ENCODE measurements at regions not wholly inside any gene's neighbourhood (a gene's known extent, or its start where the extent isn't known, plus 50 kb on each side); places are given as distances from the start of the nearest gene placed in this dataset.

DNA sequence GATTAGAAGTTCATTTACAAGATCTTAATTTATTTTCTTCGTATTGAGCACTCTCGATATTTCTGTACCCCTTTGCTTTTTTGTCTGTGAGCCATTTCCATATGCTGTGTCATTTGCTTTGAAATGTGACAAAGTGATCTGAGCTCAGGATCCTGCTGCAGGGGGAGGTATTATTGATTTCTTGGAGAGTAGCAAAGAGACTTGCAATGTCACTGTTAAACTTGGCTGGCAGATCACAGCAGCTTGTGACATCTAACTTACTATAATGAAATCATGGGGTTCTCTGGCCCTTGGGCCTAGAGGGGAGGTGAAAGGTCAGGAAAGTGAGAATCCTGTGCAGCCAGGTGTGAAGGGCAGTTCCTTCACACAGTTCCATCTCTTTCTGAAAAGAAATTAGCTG is 923.4 kb downstream of the REEP3 start:
- Histone ChIP-seq H3K4me3 (ENCODE audit: low read depth, low read length) (no peak overlapping the region), H3K36me3 (ENCODE audit: control insufficient read depth, insufficient read depth, low read length) (no peaks in the 10 kb centered on the region), H3K27me3 (ENCODE audit: control insufficient read depth, insufficient read depth, low read length) (no peaks in the 10 kb centered on the region)
- no peak for DNase-seq (ENCODE audit: low read depth)
- TF ChIP-seq, protein P1, sequence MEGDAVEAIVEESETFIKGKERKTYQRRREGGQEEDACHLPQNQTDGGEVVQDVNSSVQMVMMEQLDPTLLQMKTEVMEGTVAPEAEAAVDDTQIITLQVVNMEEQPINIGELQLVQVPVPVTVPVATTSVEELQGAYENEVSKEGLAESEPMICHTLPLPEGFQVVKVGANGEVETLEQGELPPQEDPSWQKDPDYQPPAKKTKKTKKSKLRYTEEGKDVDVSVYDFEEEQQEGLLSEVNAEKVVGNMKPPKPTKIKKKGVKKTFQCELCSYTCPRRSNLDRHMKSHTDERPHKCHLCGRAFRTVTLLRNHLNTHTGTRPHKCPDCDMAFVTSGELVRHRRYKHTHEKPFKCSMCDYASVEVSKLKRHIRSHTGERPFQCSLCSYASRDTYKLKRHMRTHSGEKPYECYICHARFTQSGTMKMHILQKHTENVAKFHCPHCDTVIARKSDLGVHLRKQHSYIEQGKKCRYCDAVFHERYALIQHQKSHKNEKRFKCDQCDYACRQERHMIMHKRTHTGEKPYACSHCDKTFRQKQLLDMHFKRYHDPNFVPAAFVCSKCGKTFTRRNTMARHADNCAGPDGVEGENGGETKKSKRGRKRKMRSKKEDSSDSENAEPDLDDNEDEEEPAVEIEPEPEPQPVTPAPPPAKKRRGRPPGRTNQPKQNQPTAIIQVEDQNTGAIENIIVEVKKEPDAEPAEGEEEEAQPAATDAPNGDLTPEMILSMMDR (IDR thresholded peaks at IDR 0.05; ENCODE audit: insufficient read depth, low read length, poor library complexity, severe bottlenecking), result no peak

DNA sequence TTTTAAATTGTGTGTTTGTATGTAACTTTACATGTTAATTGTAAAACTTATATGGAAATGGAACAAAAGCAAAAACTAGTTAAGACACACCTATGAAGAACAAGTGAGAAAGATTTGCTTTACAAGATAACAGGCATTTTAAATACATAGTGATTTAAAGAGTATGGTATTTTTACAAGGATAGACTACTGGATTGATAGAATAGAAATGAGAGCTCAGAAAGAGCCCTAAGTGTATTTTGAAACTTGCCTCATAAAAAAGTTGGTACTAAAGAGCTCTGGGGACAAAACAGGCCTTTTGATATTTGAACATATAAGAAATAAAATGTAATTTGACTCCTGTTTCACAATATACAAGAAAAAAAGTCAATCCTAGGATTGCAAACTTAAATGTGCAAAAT is 928.4 kb downstream of the REEP3 start:
- Histone ChIP-seq H3K36me3 (ENCODE audit: control insufficient read depth, insufficient read depth, low read length) (no peaks in the 10 kb centered on the region), H3K4me3 (ENCODE audit: low read depth, low read length) (no peak overlapping the region), H3K27me3 (ENCODE audit: control insufficient read depth, insufficient read depth, low read length) (no peaks in the 10 kb centered on the region)
- TF ChIP-seq, protein P1 (IDR thresholded peaks at IDR 0.05; ENCODE audit: insufficient read depth, low read length, poor library complexity, severe bottlenecking), result no peak
- no peak for DNase-seq (ENCODE audit: low read depth)

DNA sequence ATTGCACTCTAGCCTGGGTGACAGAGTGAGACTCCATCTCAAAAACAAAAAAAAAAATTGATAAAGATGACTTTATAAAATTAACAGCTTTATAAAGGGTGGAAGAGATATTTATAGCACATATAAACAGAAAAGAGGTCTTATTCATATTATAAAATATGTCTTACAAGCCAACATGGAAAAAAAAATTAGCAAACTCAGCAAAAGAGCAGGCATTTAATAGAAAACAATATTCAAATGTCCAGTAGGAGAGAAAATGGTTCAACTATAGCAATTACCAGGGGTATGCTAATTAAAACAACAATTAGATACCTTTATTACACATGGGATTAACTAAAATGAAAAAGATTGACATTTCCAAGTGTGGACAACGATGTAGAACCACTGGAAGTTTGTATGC is 929.1 kb downstream of the REEP3 start:
- TF ChIP-seq, protein P1 (IDR thresholded peaks at IDR 0.05; ENCODE audit: insufficient read depth, low read length, poor library complexity, severe bottlenecking), result no peak
- no peak for DNase-seq (ENCODE audit: low read depth)
- H3K36me3 ChIP-seq (ENCODE audit: control insufficient read depth, insufficient read depth, low read length), result no peaks in the 10 kb centered on the region
- no peaks in the 10 kb centered on the region for H3K27me3 ChIP-seq (ENCODE audit: control insufficient read depth, insufficient read depth, low read length)
- no peak overlapping the region for H3K4me3 ChIP-seq (ENCODE audit: low read depth, low read length)

DNA sequence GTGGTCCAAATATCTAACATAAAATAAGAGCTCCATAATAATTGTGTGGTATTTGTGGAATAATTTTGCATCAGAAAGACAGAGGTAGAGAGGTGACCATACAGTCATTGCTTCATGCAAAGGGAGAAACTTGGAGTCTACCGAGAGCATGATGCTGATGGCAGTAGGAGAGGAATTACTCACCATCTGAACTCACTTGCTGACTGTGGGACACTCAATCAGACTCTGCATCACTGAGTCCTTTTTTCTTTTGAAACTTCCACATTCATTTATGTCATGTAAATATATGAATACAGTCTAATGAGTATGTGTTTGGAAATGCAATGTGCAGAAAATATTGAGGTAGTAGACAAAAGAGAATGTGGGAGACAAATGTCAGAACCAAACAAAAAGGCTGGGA is 933.8 kb downstream of the REEP3 start:
- Histone ChIP-seq H3K36me3 (ENCODE audit: control insufficient read depth, insufficient read depth, low read length) (no peaks in the 10 kb centered on the region), H3K27me3 (ENCODE audit: control insufficient read depth, insufficient read depth, low read length) (no peaks in the 10 kb centered on the region), H3K4me3 (ENCODE audit: low read depth, low read length) (no peak overlapping the region)
- TF ChIP-seq, protein P1 (IDR thresholded peaks at IDR 0.05; ENCODE audit: insufficient read depth, low read length, poor library complexity, severe bottlenecking), result no peak
- DNase-seq (ENCODE audit: low read depth), result no peak

DNA sequence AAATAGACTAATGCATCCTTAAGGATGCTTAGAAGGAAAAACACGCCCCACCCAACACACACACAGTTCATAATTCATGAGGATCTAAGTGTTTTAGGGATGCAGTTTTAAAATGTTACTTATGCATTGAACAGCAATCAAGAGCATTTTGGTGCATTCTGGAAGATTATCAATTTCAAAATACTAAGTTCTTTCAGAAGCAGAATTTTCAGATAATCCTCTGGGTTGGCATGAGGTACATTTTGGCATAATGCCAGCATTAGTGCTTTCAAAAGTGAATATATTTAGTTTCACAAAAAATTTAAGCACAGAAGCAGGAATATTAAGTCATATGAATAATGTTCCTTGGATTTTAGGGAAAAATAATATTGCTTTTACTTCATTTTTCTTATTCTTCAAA is 937.1 kb downstream of the REEP3 start:
- H3K36me3 ChIP-seq (ENCODE audit: control insufficient read depth, insufficient read depth, low read length), result no peaks in the 10 kb centered on the region
- no peaks in the 10 kb centered on the region for H3K27me3 ChIP-seq (ENCODE audit: control insufficient read depth, insufficient read depth, low read length)
- TF ChIP-seq, protein P1 (IDR thresholded peaks at IDR 0.05; ENCODE audit: insufficient read depth, low read length, poor library complexity, severe bottlenecking), result no peak
- no peak for DNase-seq (ENCODE audit: low read depth)
- no peak overlapping the region for H3K4me3 ChIP-seq (ENCODE audit: low read depth, low read length)

DNA sequence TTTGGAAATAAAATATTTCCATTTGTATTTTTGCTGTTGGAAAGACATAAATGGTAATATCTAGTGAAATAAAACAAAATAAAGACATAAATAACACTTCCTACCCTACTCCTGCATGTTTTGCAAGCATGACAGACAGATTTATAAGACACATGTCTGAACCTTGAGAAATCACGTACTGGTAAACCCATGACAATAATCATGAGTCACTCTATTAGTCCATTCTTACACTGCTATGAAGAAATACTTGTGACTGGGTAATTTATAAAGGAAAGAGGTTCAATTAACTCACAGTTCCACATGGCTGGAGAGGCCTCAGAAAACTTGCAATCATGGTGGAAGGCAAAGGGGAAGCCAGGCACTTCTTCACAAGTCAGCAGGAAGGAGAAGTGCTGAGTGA is 942.2 kb downstream of the REEP3 start:
- DNase-seq (ENCODE audit: low read depth), result no peak
- Histone ChIP-seq H3K36me3 (ENCODE audit: control insufficient read depth, insufficient read depth, low read length) (no peaks in the 10 kb centered on the region), H3K27me3 (ENCODE audit: control insufficient read depth, insufficient read depth, low read length) (no peaks in the 10 kb centered on the region), H3K4me3 (ENCODE audit: low read depth, low read length) (no peak overlapping the region)
- TF ChIP-seq, protein P1 (IDR thresholded peaks at IDR 0.05; ENCODE audit: insufficient read depth, low read length, poor library complexity, severe bottlenecking), result no peak

All from kidney epithelial cell (primary cell).